Natural killer cell (primary cell): ENCODE measurements at regions not wholly inside any gene's neighbourhood (a gene's known extent, or its start where the extent isn't known, plus 50 kb on each side); places are given as distances from the start of the nearest gene placed in this dataset.

Experiments
- ATAC-seq, 3 donors: fragments of 150-1000 bp in 2 of 3; fragments of 200-7000 bp in 1 of 3; cut with Tn5 transposase; 1 replicate in 1 of 3; 2 replicates in 2 of 3; pipeline ENCODE4 v1.10.0; 2021; ENCODE audit warnings: mild to moderate bottlenecking in 2 of 3, moderate library complexity in 2 of 3
- DNase-seq, 2 donors: peaks; one replicate each; pipeline versions ENCODE4 v3.0.0 to v3.0.0-alpha.2; 2013 to 2021; ENCODE audit warnings: mixed read lengths in 1 of 2
- H3K27ac ChIP-seq: one replicate; pipeline ENCODE4 v1.5.1; 2013; ENCODE audit warnings: mild to moderate bottlenecking, low read length
- H3K27me3 ChIP-seq: one replicate; pipeline ENCODE4 v1.6.1; 2013; ENCODE audit warnings: low read length; ENCODE audit not compliant: control insufficient read depth, insufficient read depth
- H3K36me3 ChIP-seq: one replicate; pipeline ENCODE4 v1.6.1; 2013; ENCODE audit warnings: low read length; ENCODE audit not compliant: control insufficient read depth, insufficient read depth
- H3K4me1 ChIP-seq: one replicate; pipeline ENCODE4 v1.6.1; 2013; ENCODE audit warnings: low read length; ENCODE audit not compliant: control insufficient read depth, insufficient read depth
- H3K4me3 ChIP-seq: one replicate; pipeline ENCODE4 v1.5.1; 2013; ENCODE audit warnings: low read length
- H3K9me3 ChIP-seq: one replicate; pipeline ENCODE4 v1.6.1; 2013; ENCODE audit warnings: low read length; ENCODE audit not compliant: control insufficient read depth, insufficient read depth
- H3K27ac Mint-ChIP-seq, 2 donors: one replicate each; pipeline ENCODE4 v1.8.0; 2022; ENCODE audit warnings: mild to moderate bottlenecking in 2 of 2, mixed read lengths in 2 of 2, moderate library complexity in 1 of 2
- H3K27me3 Mint-ChIP-seq, 2 donors: one replicate each; pipeline ENCODE4 v1.8.0; 2022; ENCODE audit warnings: low read depth in 2 of 2, mixed read lengths in 2 of 2
- H3K36me3 Mint-ChIP-seq: one replicate; pipeline ENCODE4 v1.8.0; 2022; ENCODE audit warnings: mixed read lengths
- H3K4me1 Mint-ChIP-seq, 2 donors: one replicate each; pipeline ENCODE4 v1.8.0; 2022; ENCODE audit warnings: mixed read lengths in 2 of 2
- H3K4me3 Mint-ChIP-seq: one replicate; pipeline ENCODE4 v1.8.0; 2022; ENCODE audit warnings: mild to moderate bottlenecking, moderate library complexity, mixed read lengths
- H3K9me3 Mint-ChIP-seq, 2 donors: one replicate each; pipeline ENCODE4 v1.8.0; 2022; ENCODE audit warnings: mixed read lengths in 2 of 2
- CTCF ChIP-seq: fragments of 200-600 bp; IDR thresholded peaks from one replicate; pipeline ENCODE4 v1.8.0; 2022; ENCODE audit warnings: antibody characterized with exemption
- WGBS: methylation state at CpG from one replicate; pipeline ENCODE4 v1.1.7; 2013; ENCODE audit warnings: missing lambda C conversion rate; ENCODE audit not compliant: insufficient coverage; 5-methylcytosine and 5-hydroxymethylcytosine counted together
- intact Hi-C: fragments of 100-400 bp; cut with micrococcal nuclease; formaldehyde crosslinking; loops from one replicate; pipeline ENCODE4 v1.14.2; 2022

- Histone ChIP-seq H3K4me3 (no peak overlapping the region), H3K27ac (no peak overlapping the region), H3K9me3 (no peaks in the 10 kb centered on the region), H3K27me3 (no peaks in the 10 kb centered on the region), H3K4me1 (no peaks in the 10 kb centered on the region), H3K36me3 (no peaks in the 10 kb centered on the region)
- intact Hi-C loops, result no loop called here
- TF ChIP-seq CTCF, result no peak
- H3K36me3 Mint-ChIP-seq, result no peaks in the 10 kb centered on the region
- H3K4me1 Mint-ChIP-seq, result no peaks in the 10 kb centered on the region
- ATAC-seq (no peak), DNase-seq (no peak)
- no peak overlapping the region for H3K4me3 Mint-ChIP-seq
- H3K27ac Mint-ChIP-seq, result no peak overlapping the region
- 67% methylated on average over 1 of the region's 2 CpGs for WGBS
- peaks cover 5 to 9% of the 10 kb centered on the region in 2 donors for H3K9me3 Mint-ChIP-seq
- no peaks in the 10 kb centered on the region for H3K27me3 Mint-ChIP-seq
Measured at GRCh38 chr4:30160140-30160539, 560.0 kb upstream of the PCDH7 start.

- TF ChIP-seq CTCF, result no peak
- peaks cover 9 to 14% of the 10 kb centered on the region in 2 donors for H3K9me3 Mint-ChIP-seq
- H3K27me3 ChIP-seq, result no peaks in the 10 kb centered on the region
- no peaks in the 10 kb centered on the region for H3K36me3 ChIP-seq
- no peaks in the 10 kb centered on the region for H3K9me3 ChIP-seq
- H3K4me1 ChIP-seq, result no peaks in the 10 kb centered on the region
- H3K36me3 Mint-ChIP-seq, result no peaks in the 10 kb centered on the region
- no peak overlapping the region for H3K27ac ChIP-seq
- no peak overlapping the region for H3K4me3 Mint-ChIP-seq
- no peak for DNase-seq
- no peaks in the 10 kb centered on the region for H3K4me1 Mint-ChIP-seq
- ATAC-seq, result no peak
- H3K27ac Mint-ChIP-seq, result no peak overlapping the region
- no peaks in the 10 kb centered on the region for H3K27me3 Mint-ChIP-seq
- no peak overlapping the region for H3K4me3 ChIP-seq
- intact Hi-C loops, result no loop called here
Measured at GRCh38 chr4:30172416-30172815, 547.8 kb upstream of the PCDH7 start.

GRCh38 chr4:30181512-30181911 lies 538.7 kb upstream of the PCDH7 start:
- H3K9me3 ChIP-seq, result peaks cover 4% of the 10 kb centered on the region
- Mint-ChIP-seq H3K36me3 (peaks cover 11% of the 10 kb centered on the region), H3K4me1 (no peaks in the 10 kb centered on the region), H3K27ac (no peak overlapping the region), H3K9me3 (peaks cover 9 to 15% of the 10 kb centered on the region in 2 donors), H3K4me3 (no peak overlapping the region), H3K27me3 (no peaks in the 10 kb centered on the region)
- intact Hi-C loops, result no loop called here
- H3K4me3 ChIP-seq, result no peak overlapping the region
- no peak overlapping the region for H3K27ac ChIP-seq
- no peak for DNase-seq
- TF ChIP-seq CTCF, result no peak
- WGBS, result 94% methylated on average over 3 of the region's 4 CpGs
- H3K36me3 ChIP-seq, result no peaks in the 10 kb centered on the region
- H3K27me3 ChIP-seq, result no peaks in the 10 kb centered on the region
- ATAC-seq, result no peak
- H3K4me1 ChIP-seq, result no peaks in the 10 kb centered on the region

GRCh38 chr4:30181918-30182317 lies 538.3 kb upstream of the PCDH7 start:
- no peaks in the 10 kb centered on the region for H3K27me3 ChIP-seq
- H3K36me3 ChIP-seq, result no peaks in the 10 kb centered on the region
- no peak overlapping the region for H3K27ac Mint-ChIP-seq
- H3K36me3 Mint-ChIP-seq, result peaks cover 11% of the 10 kb centered on the region
- H3K9me3 Mint-ChIP-seq, result peaks cover 9 to 15% of the 10 kb centered on the region in 2 donors
- no peaks in the 10 kb centered on the region for H3K27me3 Mint-ChIP-seq
- no peak for DNase-seq
- no peak overlapping the region for H3K4me3 ChIP-seq
- ATAC-seq, result no peak
- no peak overlapping the region for H3K4me3 Mint-ChIP-seq
- H3K9me3 ChIP-seq, result peaks cover 4% of the 10 kb centered on the region
- H3K27ac ChIP-seq, result no peak overlapping the region
- 80% methylated on average over 1 of the region's 2 CpGs for WGBS
- TF ChIP-seq CTCF, result no peak
- no peaks in the 10 kb centered on the region for H3K4me1 ChIP-seq
- intact Hi-C loops, result no loop called here
- H3K4me1 Mint-ChIP-seq, result no peaks in the 10 kb centered on the region
